Fibroblast of skin of right biceps (primary cell): ENCODE measurements at regions not wholly inside any gene's neighbourhood (a gene's known extent, or its start where the extent isn't known, plus 50 kb on each side); places are given as distances from the start of the nearest gene placed in this dataset.

Experiments
- DNase-seq: peaks from one replicate; pipeline ENCODE4 v3.0.0-alpha.2; 2013

GRCh38 chr1:221902961-221903360, 161.1 kb upstream of the DUSP10 start:
- DNase-seq = no peak

- no peak for DNase-seq
These were observed 158.8 kb upstream of the DUSP10 start for GRCh38 chr1:221900678-221901077.

GRCh38 chr1:221897321-221897721, 155.4 kb upstream of the DUSP10 start:
- peak; percentile 67 for DNase-seq

- DNase-seq = no peak
These were observed 150.5 kb upstream of the DUSP10 start for GRCh38 chr1:221892301-221892830.

GRCh38 chr1:221891708-221892107, 149.8 kb upstream of the DUSP10 start:
- peak; percentile 32 for DNase-seq

GRCh38 chr1:221888801-221889200, 146.9 kb upstream of the DUSP10 start:
- DNase-seq = no peak

GRCh38 chr1:221888218-221888617, 146.3 kb upstream of the DUSP10 start:
- no peak for DNase-seq

GRCh38 chr1:221887758-221888157, 145.9 kb upstream of the DUSP10 start:
- DNase-seq = no peak

- DNase-seq = no peak
These were observed 145.5 kb upstream of the DUSP10 start for GRCh38 chr1:221887415-221887746.

- DNase-seq = peak; percentile 91
These were observed 145.0 kb upstream of the DUSP10 start for GRCh38 chr1:221886743-221887414.

GRCh38 chr1:221886311-221886710, 144.4 kb upstream of the DUSP10 start:
- DNase-seq = no peak

GRCh38 chr1:221884821-221885220, 142.9 kb upstream of the DUSP10 start:
- no peak for DNase-seq

GRCh38 chr1:221881805-221882581, 140.1 kb upstream of the DUSP10 start:
- DNase-seq = no peak

GRCh38 chr1:221880182-221880581, 138.3 kb upstream of the DUSP10 start:
- no peak for DNase-seq

- peak; percentile 31 for DNase-seq
These were observed 136.2 kb upstream of the DUSP10 start for GRCh38 chr1:221878134-221878533.

- DNase-seq = no peak
These were observed 135.4 kb upstream of the DUSP10 start for GRCh38 chr1:221877311-221877710.

- no peak for DNase-seq
These were observed 133.1 kb upstream of the DUSP10 start for GRCh38 chr1:221875004-221875330.

- peak; percentile 86 for DNase-seq
These were observed 132.6 kb upstream of the DUSP10 start for GRCh38 chr1:221874285-221875003.

- DNase-seq = no peak
These were observed 131.8 kb upstream of the DUSP10 start for GRCh38 chr1:221873673-221874072.

GRCh38 chr1:221871056-221871455, 129.2 kb upstream of the DUSP10 start:
- DNase-seq = no peak

- DNase-seq = peak; percentile 84
These were observed 127.9 kb upstream of the DUSP10 start for GRCh38 chr1:221869779-221870178.

- peak; percentile 92 for DNase-seq
These were observed 126.9 kb upstream of the DUSP10 start for GRCh38 chr1:221868593-221869303.

- no peak for DNase-seq
These were observed 125.1 kb upstream of the DUSP10 start for GRCh38 chr1:221867003-221867402.
